Iris pigment epithelial cell (primary cell): ENCODE measurements at regions not wholly inside any gene's neighbourhood (a gene's known extent, or its start where the extent isn't known, plus 50 kb on each side); places are given as distances from the start of the nearest gene placed in this dataset.
"Not testable (repeated sequence)": the region's sequence is repeated elsewhere in the genome, so short reads cannot be mapped to it uniquely, and the experiment has no call there.

Experiments
- DNase-seq: peaks from one replicate; pipeline ENCODE4 v3.0.0-alpha.2; 2011; ENCODE audit warnings: low read depth

DNA sequence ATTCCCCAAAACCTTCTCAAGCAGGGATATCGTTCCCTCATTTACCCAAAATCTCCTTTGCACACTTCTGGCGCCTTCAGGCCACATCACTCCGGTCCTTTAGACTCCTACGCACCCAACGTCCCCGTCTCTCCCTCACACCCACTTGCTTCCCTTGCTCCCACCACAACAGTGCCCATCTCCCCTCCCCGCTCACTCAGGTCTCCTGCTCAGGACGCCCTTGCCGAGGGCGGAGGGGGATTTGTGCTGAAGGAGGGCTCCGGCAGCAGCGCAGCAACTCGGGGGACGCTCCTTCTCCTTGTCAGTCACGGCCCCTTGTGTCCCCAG is 71.6 kb downstream of the PCMTD2 start:
- DNase-seq, result not testable (repeated sequence)

DNA sequence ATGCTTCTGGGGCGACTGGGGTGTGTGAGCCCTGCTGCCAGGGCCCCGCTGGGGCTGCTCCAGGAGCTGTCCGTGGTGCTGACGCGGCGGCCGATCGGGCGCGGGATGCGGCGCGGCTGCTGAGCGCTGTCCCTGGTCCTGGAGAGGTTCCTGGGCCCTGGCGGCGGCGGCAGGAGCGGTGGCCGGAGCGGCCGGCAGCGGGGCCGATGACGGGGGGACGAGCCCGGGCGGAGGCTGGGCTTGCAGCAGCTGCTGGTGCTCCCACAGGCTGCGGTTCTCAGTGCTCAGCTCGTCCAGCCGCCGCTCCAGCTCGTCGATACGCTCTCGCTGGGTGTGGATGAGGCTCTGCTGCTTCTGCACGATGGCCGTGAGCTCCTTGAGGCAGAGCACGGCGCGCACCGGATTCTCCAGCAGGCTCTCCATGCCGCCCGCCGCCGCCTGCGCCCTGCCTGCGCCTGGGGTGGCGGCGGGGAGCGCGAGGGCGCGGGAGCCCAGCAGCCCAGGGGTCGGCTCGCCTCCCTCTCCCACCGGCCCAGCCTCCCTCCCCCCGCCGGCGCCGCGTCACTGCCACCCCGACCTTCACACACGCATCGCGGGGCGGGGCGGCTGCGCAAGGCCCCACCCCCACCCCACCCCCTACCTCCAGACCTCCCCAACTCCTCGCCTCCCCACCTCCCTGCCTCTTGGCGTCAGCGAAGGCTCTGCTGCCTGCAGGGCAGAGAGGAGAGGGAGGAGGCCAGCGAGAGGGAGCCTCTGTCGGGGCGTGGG is 72.2 kb downstream of the PCMTD2 start:
- peak; percentile 58 for DNase-seq

DNA sequence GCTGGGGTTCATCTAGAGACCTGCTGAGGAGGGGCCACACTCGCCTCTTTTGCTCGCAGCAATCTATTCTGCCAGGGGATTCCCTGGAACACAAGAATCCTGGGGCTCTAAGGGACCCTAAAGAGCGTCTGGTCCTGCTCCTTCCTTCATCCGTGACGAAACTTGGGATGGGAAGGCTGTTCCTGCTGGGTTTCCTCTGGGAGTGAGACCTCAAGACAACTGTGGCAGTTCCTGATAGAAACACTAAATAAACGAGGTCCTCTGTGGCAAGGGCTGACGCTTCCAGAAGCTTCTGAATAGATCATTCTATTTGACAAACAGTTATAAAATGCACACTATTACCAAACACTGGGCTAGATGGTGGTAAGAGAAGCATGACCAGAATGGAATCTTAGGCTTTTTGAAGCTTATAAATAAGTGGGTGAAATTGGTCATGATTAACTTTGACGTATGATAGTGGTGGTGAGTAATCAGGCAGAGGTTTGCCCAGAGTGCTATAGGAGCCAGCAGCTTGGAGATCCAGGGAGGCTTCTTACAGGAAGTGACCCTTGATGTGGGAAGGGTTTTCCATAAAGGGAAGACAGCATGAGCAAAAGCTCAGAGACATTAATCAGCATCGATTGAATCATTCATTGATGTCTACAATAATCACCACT is 73.2 kb downstream of the PCMTD2 start:
- DNase-seq, result peak; percentile 30

GRCh38 chr20:64332627-64333026 is 77.1 kb downstream of the PCMTD2 start:
- DNase-seq, result not testable (repeated sequence)
